GM23248 (cell line): ENCODE measurements at regions not wholly inside any gene's neighbourhood (a gene's known extent, or its start where the extent isn't known, plus 50 kb on each side); places are given as distances from the start of the nearest gene placed in this dataset.

Source experiments
- DNase-seq: peaks from one replicate; pipeline ENCODE4 v3.0.0-alpha.2; 2015
- H2AFZ ChIP-seq: fragments of 200-600 bp; sonication (generic); 2 replicates; pipeline ENCODE4 v1.6.1; 2016; ENCODE audit warnings: antibody characterized with exemption
- H3F3A ChIP-seq: fragments of 200-600 bp; sonication (generic); 2 replicates; pipeline ENCODE4 v1.6.1; 2016; ENCODE audit warnings: mild to moderate bottlenecking, antibody characterized with exemption, mixed run types; ENCODE audit not compliant: insufficient read depth
- H3K27ac ChIP-seq: fragments of 200-600 bp; sonication (generic); 2 replicates; pipeline ENCODE4 v1.5.1; 2016; ENCODE audit warnings: mild to moderate bottlenecking
- H3K27me3 ChIP-seq: fragments of 200-600 bp; sonication (generic); replicated peaks from 2 replicates; pipeline ENCODE4 v1.6.1; 2016; ENCODE audit warnings: mild to moderate bottlenecking; ENCODE audit not compliant: insufficient read depth
- H3K36me3 ChIP-seq: fragments of 200-600 bp; sonication (generic); 2 replicates; pipeline ENCODE4 v1.6.1; 2016; ENCODE audit warnings: low read depth, mild to moderate bottlenecking
- H3K4me1 ChIP-seq: fragments of 200-600 bp; sonication (generic); 2 replicates; pipeline ENCODE4 v1.6.1; 2016; ENCODE audit warnings: mild to moderate bottlenecking; ENCODE audit not compliant: insufficient read depth
- H3K4me2 ChIP-seq: fragments of 200-600 bp; sonication (generic); one replicate; pipeline ENCODE4 v1.6.1; 2016; ENCODE audit warnings: mild to moderate bottlenecking; ENCODE audit not compliant: unreplicated experiment
- H3K4me3 ChIP-seq: fragments of 200-600 bp; sonication (generic); 2 replicates; pipeline ENCODE4 v1.5.1; 2016; ENCODE audit warnings: mild to moderate bottlenecking
- H3K79me2 ChIP-seq: fragments of 200-600 bp; sonication (generic); 2 replicates; pipeline ENCODE4 v1.6.1; 2016; ENCODE audit warnings: mild to moderate bottlenecking; ENCODE audit not compliant: insufficient read depth
- H3K9ac ChIP-seq: fragments of 200-600 bp; sonication (generic); 2 replicates; pipeline ENCODE4 v1.6.1; 2016; ENCODE audit warnings: mild to moderate bottlenecking
- H3K9me2 ChIP-seq: fragments of 200-600 bp; sonication (generic); 2 replicates; pipeline ENCODE4 v1.6.1; 2016; ENCODE audit warnings: mixed run types, mild to moderate bottlenecking, moderate library complexity; ENCODE audit not compliant: insufficient read depth
- H3K9me3 ChIP-seq: fragments of 200-600 bp; sonication (generic); one replicate; pipeline ENCODE4 v1.6.1; 2017; ENCODE audit warnings: low read depth
- H4K20me1 ChIP-seq: fragments of 200-600 bp; sonication (generic); 2 replicates; pipeline ENCODE4 v1.6.0; 2016; ENCODE audit not compliant: insufficient read depth
- EZH2 ChIP-seq: fragments of 200-600 bp; sonication (generic); IDR thresholded peaks from 2 replicates; pipeline ENCODE4 v1.6.1; 2018; ENCODE audit warnings: antibody characterized with exemption, mild to moderate bottlenecking; ENCODE audit not compliant: insufficient read depth, poor library complexity, severe bottlenecking
- EZH2phosphoT487 ChIP-seq: fragments of 200-600 bp; sonication (generic); IDR thresholded peaks from 2 replicates; pipeline ENCODE4 v1.6.1; 2018; ENCODE audit warnings: antibody characterized with exemption, moderate library complexity, mild to moderate bottlenecking, low read depth; ENCODE audit not compliant: insufficient read depth
- WGBS, 2 experiments: methylation state at CpG; one replicate each; pipeline ENCODE4 v1.1.6; 2015 to 2017; ENCODE audit warnings: low lambda C conversion rate in 2 of 2, low coverage in 1 of 2; ENCODE audit errors: missing lambda C conversion rate in 2 of 2; 5-methylcytosine and 5-hydroxymethylcytosine counted together
- in situ Hi-C: fragments of 300-500 bp; cut with MboI; formaldehyde crosslinking; loops from 2 replicates; pipeline ENCODE4 v1.15.0; 2020

GRCh38 chrX:55342533-55343501, 78.1 kb upstream of the PAGE3 start:
- no peak overlapping the region for H3K4me2 ChIP-seq
- H3K4me3 ChIP-seq: no peak overlapping the region
- DNase-seq: peak; percentile 25
- in situ Hi-C loops: no loop called here
- H3K9ac ChIP-seq: no peak overlapping the region
- H3K79me2 ChIP-seq: no peaks in the 10 kb centered on the region
- H3K27me3 ChIP-seq: no peaks in the 10 kb centered on the region
- H3K4me1 ChIP-seq: no peaks in the 10 kb centered on the region
- TF ChIP-seq EZH2: no peak
- TF ChIP-seq EZH2phosphoT487: no peak
- H3F3A ChIP-seq: no peaks in the 10 kb centered on the region
- no peaks in the 10 kb centered on the region for H3K9me2 ChIP-seq
- no peaks in the 10 kb centered on the region for H4K20me1 ChIP-seq
- 23 to 36% methylated on average over 16 to 21 of the region's 21 CpGs for WGBS, 2 experiments
- no peak overlapping the region for H3K27ac ChIP-seq
- H2AFZ ChIP-seq: no peak overlapping the region
- H3K36me3 ChIP-seq: no peaks in the 10 kb centered on the region
- no peaks in the 10 kb centered on the region for H3K9me3 ChIP-seq

- DNase-seq: no peak
Observed at GRCh38 chrX:55356609-55357008, 91.9 kb upstream of the PAGE3 start.

GRCh38 chrX:55357236-55357635, 92.5 kb upstream of the PAGE3 start:
- H3F3A ChIP-seq: no peaks in the 10 kb centered on the region
- 0% methylated on average over 1 of the region's 1 CpG for WGBS, 2 experiments

More at GRCh38 chrX:55356609-55357008, 91.9 kb upstream of the PAGE3 start:
- Histone ChIP-seq H3K9me2 (no peaks in the 10 kb centered on the region), H3K79me2 (no peaks in the 10 kb centered on the region), H3K27me3 (no peaks in the 10 kb centered on the region), H3K4me2 (no peak overlapping the region), H3K27ac (no peak overlapping the region), H3K9ac (no peak overlapping the region), H3K4me1 (no peaks in the 10 kb centered on the region), H3F3A (no peaks in the 10 kb centered on the region), H3K4me3 (no peak overlapping the region), H2AFZ (no peak overlapping the region), H3K36me3 (no peaks in the 10 kb centered on the region), H4K20me1 (no peaks in the 10 kb centered on the region), H3K9me3 (no peaks in the 10 kb centered on the region)
- TF ChIP-seq EZH2 (no peak), EZH2phosphoT487 (no peak)
- in situ Hi-C loops: no loop called here
- WGBS, 2 experiments: 21 to 33% methylated on average over 2 of the region's 6 CpGs

GRCh38 chrX:55379396-55379795, 72.5 kb upstream of the MAGEH1 start:
- Histone ChIP-seq H3K9me3 (no peaks in the 10 kb centered on the region), H3F3A (no peaks in the 10 kb centered on the region), H3K27ac (no peak overlapping the region), H3K9ac (no peak overlapping the region), H3K36me3 (no peaks in the 10 kb centered on the region), H2AFZ (no peak overlapping the region), H3K79me2 (no peaks in the 10 kb centered on the region), H3K27me3 (no peaks in the 10 kb centered on the region), H3K4me1 (no peaks in the 10 kb centered on the region), H4K20me1 (no peaks in the 10 kb centered on the region), H3K4me2 (no peak overlapping the region), H3K9me2 (no peaks in the 10 kb centered on the region), H3K4me3 (no peak overlapping the region)
- in situ Hi-C loops: no loop called here
- WGBS, 2 experiments: 16 to 55% methylated on average over 3 of the region's 3 CpGs
- TF ChIP-seq EZH2 (no peak), EZH2phosphoT487 (no peak)
- DNase-seq: no peak

More at GRCh38 chrX:55357236-55357635, 92.5 kb upstream of the PAGE3 start:
- in situ Hi-C loops: no loop called here
- Histone ChIP-seq H3K9ac (no peak overlapping the region), H3K9me2 (no peaks in the 10 kb centered on the region), H3K36me3 (no peaks in the 10 kb centered on the region), H2AFZ (no peak overlapping the region), H3K79me2 (no peaks in the 10 kb centered on the region), H3K4me3 (no peak overlapping the region), H4K20me1 (no peaks in the 10 kb centered on the region), H3K27ac (no peak overlapping the region), H3K4me1 (no peaks in the 10 kb centered on the region), H3K9me3 (no peaks in the 10 kb centered on the region), H3K4me2 (no peak overlapping the region), H3K27me3 (no peaks in the 10 kb centered on the region)
- TF ChIP-seq EZH2: no peak
- no peak for TF ChIP-seq EZH2phosphoT487
- DNase-seq: no peak
